GM23338 (cell line): ENCODE measurements at regions not wholly inside any gene's neighbourhood (a gene's known extent, or its start where the extent isn't known, plus 50 kb on each side); places are given as distances from the start of the nearest gene placed in this dataset.

Experiments used
- ATAC-seq: fragments of 200-7000 bp; cut with Tn5 transposase; 3 replicates; pipeline ENCODE4 v1.9.1; 2020
- DNase-seq: peaks from one replicate; pipeline ENCODE4 v3.0.0-alpha.2; 2015; ENCODE audit warnings: low spot score
- H2AFZ ChIP-seq: fragments of 200-600 bp; sonication (generic); 2 replicates; pipeline ENCODE4 v1.8.0; 2016; ENCODE audit warnings: antibody characterized with exemption, mild to moderate bottlenecking, moderate library complexity
- H3F3A ChIP-seq: fragments of 200-600 bp; sonication (generic); replicated peaks from 2 replicates; pipeline ENCODE4 v1.8.0; 2017; ENCODE audit warnings: antibody characterized with exemption, mixed run types, low read depth
- H3K27ac ChIP-seq: fragments of 200-600 bp; sonication (generic); 2 replicates; pipeline ENCODE4 v1.6.1; 2016; ENCODE audit warnings: low read depth
- H3K27me3 ChIP-seq: fragments of 200-600 bp; sonication (generic); 2 replicates; pipeline ENCODE4 v1.8.0; 2016; ENCODE audit warnings: mild to moderate bottlenecking, mixed run types, moderate library complexity; ENCODE audit not compliant: insufficient read depth
- H3K36me3 ChIP-seq: fragments of 200-600 bp; sonication (generic); 2 replicates; pipeline ENCODE4 v1.8.0; 2016; ENCODE audit warnings: mild to moderate bottlenecking; ENCODE audit not compliant: insufficient read depth
- H3K4me1 ChIP-seq: fragments of 200-600 bp; sonication (generic); 2 replicates; pipeline ENCODE4 v1.8.0; 2016; ENCODE audit warnings: mild to moderate bottlenecking, moderate library complexity; ENCODE audit not compliant: insufficient read depth
- H3K4me2 ChIP-seq: fragments of 200-600 bp; sonication (generic); 2 replicates; pipeline ENCODE4 v1.7.1; 2017; ENCODE audit warnings: mixed run types
- H3K4me3 ChIP-seq: fragments of 200-600 bp; sonication (generic); 2 replicates; pipeline ENCODE4 v1.6.1; 2016; ENCODE audit warnings: mixed run types
- H3K79me2 ChIP-seq: fragments of 200-600 bp; sonication (generic); replicated peaks from 2 replicates; pipeline ENCODE4 v1.8.0; 2017; ENCODE audit warnings: mild to moderate bottlenecking; ENCODE audit not compliant: insufficient read depth
- H3K9me2 ChIP-seq: fragments of 200-600 bp; sonication (generic); 2 replicates; pipeline ENCODE4 v1.8.0; 2017; ENCODE audit not compliant: insufficient read depth
- H4K20me1 ChIP-seq: fragments of 200-600 bp; sonication (generic); replicated peaks from 2 replicates; pipeline ENCODE4 v1.8.0; 2017; ENCODE audit warnings: mild to moderate bottlenecking; ENCODE audit not compliant: insufficient read depth
- H3K27ac Mint-ChIP-seq: 2 replicates; pipeline ENCODE4 v1.8.0; 2020; ENCODE audit warnings: inconsistent platforms, mild to moderate bottlenecking, moderate library complexity, mixed read lengths
- H3K27me3 Mint-ChIP-seq: 3 replicates; pipeline ENCODE4 v1.8.0; 2022; ENCODE audit warnings: low read depth, mild to moderate bottlenecking, moderate library complexity, mixed read lengths, inconsistent platforms; ENCODE audit not compliant: insufficient read depth, poor library complexity
- H3K36me3 Mint-ChIP-seq: 3 replicates; pipeline ENCODE4 v1.8.0; 2021; ENCODE audit warnings: low read depth, mild to moderate bottlenecking, inconsistent platforms, moderate library complexity, mixed read lengths
- H3K4me1 Mint-ChIP-seq: 3 replicates; pipeline ENCODE4 v1.8.0; 2020; ENCODE audit warnings: mild to moderate bottlenecking, inconsistent platforms, mixed read lengths
- H3K4me3 Mint-ChIP-seq: 3 replicates; pipeline ENCODE4 v1.8.0; 2021; ENCODE audit warnings: moderate library complexity, mild to moderate bottlenecking, inconsistent platforms, mixed read lengths
- H3K9me3 Mint-ChIP-seq: 3 replicates; pipeline ENCODE4 v1.8.0; 2020; ENCODE audit warnings: moderate library complexity, mild to moderate bottlenecking, inconsistent platforms, mixed read lengths
- CREB1 ChIP-seq: fragments of 250-450 bp; sonication (Bioruptor Pico); IDR thresholded peaks from 2 replicates; pipeline ENCODE4 v1.5.0; 2020; ENCODE audit warnings: low read depth, mild to moderate bottlenecking, moderate library complexity
- EZH2 ChIP-seq: fragments of 200-600 bp; sonication (generic); IDR thresholded peaks from one replicate; pipeline ENCODE4 v1.8.0; 2017; ENCODE audit warnings: antibody characterized with exemption, mild to moderate bottlenecking, low read depth; ENCODE audit not compliant: unreplicated experiment
- EZH2phosphoT487 ChIP-seq: fragments of 200-600 bp; sonication (generic); IDR thresholded peaks from one replicate; pipeline ENCODE4 v1.8.1; 2018; ENCODE audit warnings: antibody characterized with exemption; ENCODE audit not compliant: unreplicated experiment
- JUNB ChIP-seq: IDR thresholded peaks from one replicate; pipeline ENCODE4 v1.6.1; 2016; ENCODE audit warnings: antibody characterized with exemption; ENCODE audit not compliant: unreplicated experiment
- NANOG ChIP-seq: IDR thresholded peaks from 2 replicates; pipeline ENCODE4 v1.6.1; 2016; ENCODE audit warnings: antibody characterized with exemption, borderline replicate concordance
- POLR2AphosphoS5 ChIP-seq: IDR thresholded peaks from 2 replicates; pipeline ENCODE4 v1.6.1; 2016; ENCODE audit warnings: antibody characterized with exemption, low read depth
- STAT1 ChIP-seq: IDR thresholded peaks from one replicate; pipeline ENCODE4 v1.6.1; 2016; ENCODE audit warnings: antibody characterized with exemption; ENCODE audit not compliant: unreplicated experiment
- ZNF114 ChIP-seq: fragments of 250-450 bp; sonication (Bioruptor Pico); IDR thresholded peaks from 2 replicates; pipeline ENCODE4 v1.5.0; 2020; ENCODE audit warnings: mild to moderate bottlenecking, moderate library complexity
- ZNF331 ChIP-seq: fragments of 250-450 bp; sonication (Bioruptor Pico); IDR thresholded peaks from 2 replicates; pipeline ENCODE4 v1.5.0; 2020; ENCODE audit warnings: low read depth, mild to moderate bottlenecking, moderate library complexity
- TF ChIP-seq, protein P1 (sequence below): IDR thresholded peaks from 2 replicates; pipeline ENCODE4 v1.6.1; 2016; ENCODE audit warnings: antibody characterized with exemption
- TF ChIP-seq, protein P2 (sequence below), 2 experiments: fragments of 200-600 bp in 1 of 2; sonication (generic) in 1 of 2; conservative IDR thresholded peaks; 2 replicates each; pipeline versions ENCODE4 v1.5.1 to v1.6.1; 2016 to 2017; ENCODE audit warnings: antibody characterized with exemption in 2 of 2, low read depth in 2 of 2, mild to moderate bottlenecking in 2 of 2, moderate library complexity in 1 of 2
- TF ChIP-seq, protein P3 (sequence below): IDR thresholded peaks from one replicate; pipeline ENCODE4 v1.6.1; 2018; ENCODE audit warnings: antibody characterized with exemption; ENCODE audit not compliant: unreplicated experiment

DNA sequence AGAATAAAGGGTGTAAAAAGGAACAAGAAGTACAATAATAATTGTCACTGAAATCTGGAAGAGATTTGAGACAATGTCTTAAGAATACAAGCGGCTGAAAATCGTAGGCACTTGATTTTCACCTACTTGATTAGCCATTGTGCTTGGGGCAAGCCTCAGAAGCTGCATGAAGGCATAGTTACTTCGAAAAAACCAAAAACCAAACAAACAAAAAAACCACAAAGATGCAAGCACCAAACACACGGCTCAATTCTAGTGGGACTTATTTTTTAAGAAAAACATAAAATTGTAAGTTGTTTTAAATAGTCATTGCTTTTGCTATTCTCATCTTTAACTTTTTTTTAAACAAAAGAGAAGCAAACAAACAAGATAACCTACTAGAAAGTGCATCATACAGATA, 235.6 kb downstream of the OGFRL1 start:
- H3F3A ChIP-seq: no peaks in the 10 kb centered on the region
- Mint-ChIP-seq H3K27ac (no peak overlapping the region), H3K27me3 (peaks cover 5% of the 10 kb centered on the region), H3K4me3 (no peak overlapping the region), H3K36me3 (no peaks in the 10 kb centered on the region), H3K4me1 (no peaks in the 10 kb centered on the region; the same call in 2 of the 3 replicates), H3K9me3 (no peaks in the 10 kb centered on the region)
- H3K27ac ChIP-seq: no peak overlapping the region
- H3K4me3 ChIP-seq: no peak overlapping the region
- no peaks in the 10 kb centered on the region for H3K36me3 ChIP-seq
- H3K79me2 ChIP-seq: no peaks in the 10 kb centered on the region
- H2AFZ ChIP-seq: no peak overlapping the region
- H4K20me1 ChIP-seq: no peaks in the 10 kb centered on the region
- DNase-seq (no peak), ATAC-seq (no peak)
- no peak overlapping the region for H3K4me2 ChIP-seq
- H3K9me2 ChIP-seq: no peaks in the 10 kb centered on the region
- H3K4me1 ChIP-seq: no peaks in the 10 kb centered on the region
- no peaks in the 10 kb centered on the region for H3K27me3 ChIP-seq
- TF ChIP-seq NANOG: no peak
- TF ChIP-seq, protein P1, sequence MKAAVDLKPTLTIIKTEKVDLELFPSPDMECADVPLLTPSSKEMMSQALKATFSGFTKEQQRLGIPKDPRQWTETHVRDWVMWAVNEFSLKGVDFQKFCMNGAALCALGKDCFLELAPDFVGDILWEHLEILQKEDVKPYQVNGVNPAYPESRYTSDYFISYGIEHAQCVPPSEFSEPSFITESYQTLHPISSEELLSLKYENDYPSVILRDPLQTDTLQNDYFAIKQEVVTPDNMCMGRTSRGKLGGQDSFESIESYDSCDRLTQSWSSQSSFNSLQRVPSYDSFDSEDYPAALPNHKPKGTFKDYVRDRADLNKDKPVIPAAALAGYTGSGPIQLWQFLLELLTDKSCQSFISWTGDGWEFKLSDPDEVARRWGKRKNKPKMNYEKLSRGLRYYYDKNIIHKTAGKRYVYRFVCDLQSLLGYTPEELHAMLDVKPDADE: no peak
- no peak for TF ChIP-seq ZNF331

DNA sequence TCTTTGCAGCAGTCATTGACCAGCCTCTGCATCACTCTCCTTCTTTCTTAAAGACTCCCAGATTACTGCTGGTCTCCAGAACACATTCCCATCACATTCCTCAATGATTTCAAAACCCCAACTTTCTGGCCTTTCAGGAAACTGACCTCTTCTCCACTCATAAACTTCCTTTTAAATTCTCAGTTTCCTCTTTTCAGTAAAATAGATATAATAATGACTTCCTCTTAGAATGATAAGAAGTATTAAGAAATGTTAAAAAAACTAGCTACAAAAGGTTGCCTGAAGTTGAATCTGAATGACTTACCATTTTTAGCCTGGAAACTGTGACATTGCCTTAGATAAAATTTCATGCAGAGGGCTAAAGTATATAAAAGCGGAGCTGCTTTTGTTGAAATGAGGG, 239.3 kb downstream of the OGFRL1 start:
- Mint-ChIP-seq H3K36me3 (no peaks in the 10 kb centered on the region), H3K4me3 (no peak overlapping the region), H3K27ac (no peak overlapping the region), H3K4me1 (no peaks in the 10 kb centered on the region; the same call in 2 of the 3 replicates), H3K27me3 (peaks cover 5% of the 10 kb centered on the region), H3K9me3 (no peaks in the 10 kb centered on the region)
- no peaks in the 10 kb centered on the region for H3K36me3 ChIP-seq
- ATAC-seq (no peak), DNase-seq (no peak)
- no peaks in the 10 kb centered on the region for H3F3A ChIP-seq
- H3K4me3 ChIP-seq: no peak overlapping the region
- H3K27ac ChIP-seq: no peak overlapping the region
- H3K79me2 ChIP-seq: no peaks in the 10 kb centered on the region
- H3K27me3 ChIP-seq: no peaks in the 10 kb centered on the region
- no peak overlapping the region for H3K4me2 ChIP-seq
- H3K9me2 ChIP-seq: no peaks in the 10 kb centered on the region
- H2AFZ ChIP-seq: no peak overlapping the region
- H3K4me1 ChIP-seq: no peaks in the 10 kb centered on the region
- H4K20me1 ChIP-seq: no peaks in the 10 kb centered on the region
- TF ChIP-seq, protein P2, sequence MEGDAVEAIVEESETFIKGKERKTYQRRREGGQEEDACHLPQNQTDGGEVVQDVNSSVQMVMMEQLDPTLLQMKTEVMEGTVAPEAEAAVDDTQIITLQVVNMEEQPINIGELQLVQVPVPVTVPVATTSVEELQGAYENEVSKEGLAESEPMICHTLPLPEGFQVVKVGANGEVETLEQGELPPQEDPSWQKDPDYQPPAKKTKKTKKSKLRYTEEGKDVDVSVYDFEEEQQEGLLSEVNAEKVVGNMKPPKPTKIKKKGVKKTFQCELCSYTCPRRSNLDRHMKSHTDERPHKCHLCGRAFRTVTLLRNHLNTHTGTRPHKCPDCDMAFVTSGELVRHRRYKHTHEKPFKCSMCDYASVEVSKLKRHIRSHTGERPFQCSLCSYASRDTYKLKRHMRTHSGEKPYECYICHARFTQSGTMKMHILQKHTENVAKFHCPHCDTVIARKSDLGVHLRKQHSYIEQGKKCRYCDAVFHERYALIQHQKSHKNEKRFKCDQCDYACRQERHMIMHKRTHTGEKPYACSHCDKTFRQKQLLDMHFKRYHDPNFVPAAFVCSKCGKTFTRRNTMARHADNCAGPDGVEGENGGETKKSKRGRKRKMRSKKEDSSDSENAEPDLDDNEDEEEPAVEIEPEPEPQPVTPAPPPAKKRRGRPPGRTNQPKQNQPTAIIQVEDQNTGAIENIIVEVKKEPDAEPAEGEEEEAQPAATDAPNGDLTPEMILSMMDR (conservative IDR thresholded peaks at IDR 0.05; ENCODE audit: low read depth in 2 of 2): no peak
- no peak for TF ChIP-seq ZNF331
- TF ChIP-seq EZH2: no peak
- no peak for TF ChIP-seq EZH2phosphoT487
- TF ChIP-seq, protein P3, sequence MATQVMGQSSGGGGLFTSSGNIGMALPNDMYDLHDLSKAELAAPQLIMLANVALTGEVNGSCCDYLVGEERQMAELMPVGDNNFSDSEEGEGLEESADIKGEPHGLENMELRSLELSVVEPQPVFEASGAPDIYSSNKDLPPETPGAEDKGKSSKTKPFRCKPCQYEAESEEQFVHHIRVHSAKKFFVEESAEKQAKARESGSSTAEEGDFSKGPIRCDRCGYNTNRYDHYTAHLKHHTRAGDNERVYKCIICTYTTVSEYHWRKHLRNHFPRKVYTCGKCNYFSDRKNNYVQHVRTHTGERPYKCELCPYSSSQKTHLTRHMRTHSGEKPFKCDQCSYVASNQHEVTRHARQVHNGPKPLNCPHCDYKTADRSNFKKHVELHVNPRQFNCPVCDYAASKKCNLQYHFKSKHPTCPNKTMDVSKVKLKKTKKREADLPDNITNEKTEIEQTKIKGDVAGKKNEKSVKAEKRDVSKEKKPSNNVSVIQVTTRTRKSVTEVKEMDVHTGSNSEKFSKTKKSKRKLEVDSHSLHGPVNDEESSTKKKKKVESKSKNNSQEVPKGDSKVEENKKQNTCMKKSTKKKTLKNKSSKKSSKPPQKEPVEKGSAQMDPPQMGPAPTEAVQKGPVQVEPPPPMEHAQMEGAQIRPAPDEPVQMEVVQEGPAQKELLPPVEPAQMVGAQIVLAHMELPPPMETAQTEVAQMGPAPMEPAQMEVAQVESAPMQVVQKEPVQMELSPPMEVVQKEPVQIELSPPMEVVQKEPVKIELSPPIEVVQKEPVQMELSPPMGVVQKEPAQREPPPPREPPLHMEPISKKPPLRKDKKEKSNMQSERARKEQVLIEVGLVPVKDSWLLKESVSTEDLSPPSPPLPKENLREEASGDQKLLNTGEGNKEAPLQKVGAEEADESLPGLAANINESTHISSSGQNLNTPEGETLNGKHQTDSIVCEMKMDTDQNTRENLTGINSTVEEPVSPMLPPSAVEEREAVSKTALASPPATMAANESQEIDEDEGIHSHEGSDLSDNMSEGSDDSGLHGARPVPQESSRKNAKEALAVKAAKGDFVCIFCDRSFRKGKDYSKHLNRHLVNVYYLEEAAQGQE: no peak
- TF ChIP-seq ZNF114 (CRISPR knock-in tag): no peak
- TF ChIP-seq POLR2AphosphoS5: no peak
- no peak for TF ChIP-seq STAT1
- no peak for TF ChIP-seq JUNB
- TF ChIP-seq, protein P1: no peak
- TF ChIP-seq CREB1: no peak
